ENCODE measurements at regions not wholly inside any gene's neighbourhood (a gene's known extent, or its start where the extent isn't known, plus 50 kb on each side); places are given as distances from the start of the nearest gene placed in this dataset.

- no peak for TF ChIP-seq CTCF (conservative IDR thresholded peaks at IDR 0.05 in 1 of 2, IDR thresholded peaks at IDR 0.05 in 1 of 2; ENCODE audit: extremely low read depth in 1 of 2, insufficient read depth in 1 of 2, low read depth in 1 of 2, low read length in 2 of 2)
- TF ChIP-seq EZH2 (IDR thresholded peaks at IDR 0.05; ENCODE audit: borderline replicate concordance, low read length) = no peak
Observed at GRCh38 chr12:19719672-19720071, 280.4 kb downstream of the AEBP2 start.

Data from mammary epithelial cell (primary cell).